ENCODE measurements at regions not wholly inside any gene's neighbourhood (a gene's known extent, or its start where the extent isn't known, plus 50 kb on each side); places are given as distances from the start of the nearest gene placed in this dataset.

DNA sequence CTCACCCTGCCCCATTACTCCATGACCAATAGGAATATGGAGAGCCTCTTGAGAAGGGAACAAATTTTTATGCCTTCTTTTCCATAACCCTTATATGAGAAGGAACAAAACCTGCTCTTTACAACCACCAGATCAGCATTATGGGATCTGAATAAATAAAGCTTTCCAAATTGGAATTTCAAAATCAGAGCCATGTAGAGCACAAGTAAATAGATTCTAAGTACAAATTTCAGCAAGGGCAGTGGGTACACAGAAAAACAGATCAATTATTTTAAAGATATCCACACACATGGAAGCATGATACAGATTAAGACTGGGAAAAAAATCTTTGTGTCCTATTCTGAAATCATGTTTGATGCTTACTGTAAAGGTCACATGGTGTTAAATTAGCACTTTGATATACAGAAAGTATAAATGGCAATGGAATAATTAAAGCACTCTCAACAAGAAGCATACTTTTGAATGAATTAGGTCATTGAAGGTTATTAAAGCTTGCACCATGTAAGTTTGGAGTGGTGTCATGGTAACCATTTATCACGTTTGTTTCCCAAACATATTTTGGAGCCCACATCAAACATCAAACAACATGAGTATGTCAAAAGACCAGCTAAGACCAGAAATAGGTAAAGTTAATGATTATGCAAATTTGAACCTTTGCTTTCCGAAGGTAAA lies 75.9 kb upstream of the AVPR1A start:
- no peak for DNase-seq

- DNase-seq: no peak
These were observed 73.4 kb upstream of the AVPR1A start for GRCh38 chr12:63224396-63224795.

- no peak for DNase-seq
These were observed 72.1 kb upstream of the AVPR1A start for GRCh38 chr12:63223128-63223527.

DNA sequence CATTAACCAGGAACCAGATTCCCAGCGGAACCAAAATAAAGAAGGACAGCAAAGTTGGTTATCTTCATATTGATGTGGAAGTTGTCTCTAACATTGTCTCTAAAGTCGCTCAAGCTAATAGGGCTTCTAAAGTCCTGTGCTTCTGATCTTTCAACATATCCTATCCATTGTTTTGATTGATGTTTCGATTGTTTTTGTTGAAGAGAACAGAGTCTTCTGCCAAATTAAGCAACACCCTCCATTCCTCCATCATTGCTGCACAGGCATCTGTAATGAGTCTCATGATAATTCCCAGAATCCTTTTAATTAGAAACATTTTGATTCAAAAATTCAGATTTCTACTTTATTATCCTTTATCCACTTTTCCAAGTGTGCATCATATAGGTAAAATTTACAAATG lies 71.6 kb upstream of the AVPR1A start:
- DNase-seq: no peak

- no peak for DNase-seq
These were observed 69.9 kb upstream of the AVPR1A start for GRCh38 chr12:63220921-63221320.

DNA sequence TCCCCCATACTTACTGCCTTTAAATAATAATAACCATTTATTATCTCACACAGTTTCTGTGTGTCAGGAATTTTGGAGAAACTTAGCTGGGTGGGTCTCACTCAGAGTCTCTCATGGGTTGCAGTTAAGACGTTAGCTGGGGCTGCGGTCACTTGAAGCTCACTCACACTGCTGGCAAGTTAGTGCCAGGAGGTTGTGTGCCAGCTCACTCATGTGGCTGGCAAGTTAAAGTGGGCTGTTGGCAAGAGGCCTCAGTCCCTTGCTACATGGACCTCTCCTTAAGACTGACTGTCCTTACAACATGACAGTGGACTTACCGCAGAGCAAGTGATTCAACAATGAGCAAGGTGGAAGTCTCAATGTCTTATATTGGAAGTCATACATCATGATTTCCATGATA lies 61.3 kb upstream of the AVPR1A start:
- DNase-seq: no peak

DNA sequence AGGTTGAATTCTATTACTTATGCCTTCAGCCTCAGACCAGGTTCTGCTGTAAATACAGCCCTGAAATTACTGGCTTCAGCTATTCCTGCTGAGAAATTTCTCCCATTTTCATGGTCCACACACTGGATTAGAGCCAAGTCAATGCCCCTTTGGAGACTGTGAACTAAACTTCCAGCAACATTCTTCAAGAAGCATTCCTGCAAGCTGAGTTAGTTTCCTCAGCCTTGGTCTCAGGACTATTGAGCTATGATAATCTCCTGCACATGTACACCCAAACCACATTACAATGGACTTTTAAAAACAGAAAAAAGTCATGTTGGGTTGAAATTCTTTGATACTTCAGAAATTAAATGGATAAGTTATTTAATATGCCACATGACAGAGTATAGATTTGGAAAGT lies 58.0 kb upstream of the AVPR1A start:
- DNase-seq: no peak

- no peak for DNase-seq
These were observed 55.9 kb upstream of the AVPR1A start for GRCh38 chr12:63206909-63207308.

GRCh38 chr12:63206494-63206893 lies 55.5 kb upstream of the AVPR1A start:
- DNase-seq: no peak

Data from activated CD4-positive, alpha-beta T cell treated with anti-CD3 and anti-CD28 coated beads, Interleukin-2, Interleukin-6, amounts not matched to agents 100 ng/mL and 50 ng/mL, durations not matched to agents 16 hours and 8 hours (primary cell).